ENCODE measurements at regions not wholly inside any gene's neighbourhood (a gene's known extent, or its start where the extent isn't known, plus 50 kb on each side); places are given as distances from the start of the nearest gene placed in this dataset.

- TF ChIP-seq ZNF687 (CRISPR knock-in tag; IDR thresholded peaks at IDR 0.05) = peak; percentile 88
- peak; percentile 95 for TF ChIP-seq SKI (IDR thresholded peaks at IDR 0.05; ENCODE audit: partially characterized antibody)
- TF ChIP-seq, protein P1, sequence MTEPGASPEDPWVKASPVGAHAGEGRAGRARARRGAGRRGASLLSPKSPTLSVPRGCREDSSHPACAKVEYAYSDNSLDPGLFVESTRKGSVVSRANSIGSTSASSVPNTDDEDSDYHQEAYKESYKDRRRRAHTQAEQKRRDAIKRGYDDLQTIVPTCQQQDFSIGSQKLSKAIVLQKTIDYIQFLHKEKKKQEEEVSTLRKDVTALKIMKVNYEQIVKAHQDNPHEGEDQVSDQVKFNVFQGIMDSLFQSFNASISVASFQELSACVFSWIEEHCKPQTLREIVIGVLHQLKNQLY (CRISPR knock-in tag; IDR thresholded peaks at IDR 0.05) = peak; percentile 42; the same call in 1 of the 2 replicates
- TF ChIP-seq, protein P2, sequence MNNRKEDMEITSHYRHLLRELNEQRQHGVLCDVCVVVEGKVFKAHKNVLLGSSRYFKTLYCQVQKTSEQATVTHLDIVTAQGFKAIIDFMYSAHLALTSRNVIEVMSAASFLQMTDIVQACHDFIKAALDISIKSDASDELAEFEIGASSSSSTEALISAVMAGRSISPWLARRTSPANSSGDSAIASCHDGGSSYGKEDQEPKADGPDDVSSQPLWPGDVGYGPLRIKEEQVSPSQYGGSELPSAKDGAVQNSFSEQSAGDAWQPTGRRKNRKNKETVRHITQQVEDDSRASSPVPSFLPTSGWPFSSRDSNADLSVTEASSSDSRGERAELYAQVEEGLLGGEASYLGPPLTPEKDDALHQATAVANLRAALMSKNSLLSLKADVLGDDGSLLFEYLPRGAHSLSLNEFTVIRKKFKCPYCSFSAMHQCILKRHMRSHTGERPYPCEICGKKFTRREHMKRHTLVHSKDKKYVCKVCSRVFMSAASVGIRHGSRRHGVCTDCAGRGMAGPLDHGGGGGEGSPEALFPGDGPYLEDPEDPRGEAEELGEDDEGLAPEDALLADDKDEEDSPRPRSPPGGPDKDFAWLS (CRISPR knock-in tag; IDR thresholded peaks at IDR 0.05; ENCODE audit: borderline replicate concordance) = no peak
- TF ChIP-seq ZSCAN29 (CRISPR knock-in tag; conservative IDR thresholded peaks at IDR 0.05) = 0 out of 2 replicates have a peak, but pooled peaks have one; percentile 55
- peak; percentile 97 for TF ChIP-seq NR2F6 (IDR thresholded peaks at IDR 0.05)
- TF ChIP-seq NR2F6 (CRISPR knock-in tag; IDR thresholded peaks at IDR 0.05) = peak; percentile 99
- no peak for TF ChIP-seq ZNF883 (CRISPR knock-in tag; IDR thresholded peaks at IDR 0.05; ENCODE audit: not compliant biosample characterization)
- 0 out of 2 replicates have a peak, but pooled peaks have one; percentile 50 for TF ChIP-seq ZNF33B (CRISPR knock-in tag; IDR thresholded peaks at IDR 0.05)
- no peak for TF ChIP-seq ZNF546 (CRISPR knock-in tag; conservative IDR thresholded peaks at IDR 0.05)
- TF ChIP-seq MED1 (CRISPR knock-in tag; IDR thresholded peaks at IDR 0.05) = peak; percentile 97
- TF ChIP-seq BRD4 (CRISPR knock-in tag; IDR thresholded peaks at IDR 0.05) = peak; percentile 71
These were observed 145.5 kb upstream of the NRIP1 start (continued) for GRCh38 chr21:15210235-15210678.
